ENCODE measurements at regions not wholly inside any gene's neighbourhood (a gene's known extent, or its start where the extent isn't known, plus 50 kb on each side); places are given as distances from the start of the nearest gene placed in this dataset.

DNA sequence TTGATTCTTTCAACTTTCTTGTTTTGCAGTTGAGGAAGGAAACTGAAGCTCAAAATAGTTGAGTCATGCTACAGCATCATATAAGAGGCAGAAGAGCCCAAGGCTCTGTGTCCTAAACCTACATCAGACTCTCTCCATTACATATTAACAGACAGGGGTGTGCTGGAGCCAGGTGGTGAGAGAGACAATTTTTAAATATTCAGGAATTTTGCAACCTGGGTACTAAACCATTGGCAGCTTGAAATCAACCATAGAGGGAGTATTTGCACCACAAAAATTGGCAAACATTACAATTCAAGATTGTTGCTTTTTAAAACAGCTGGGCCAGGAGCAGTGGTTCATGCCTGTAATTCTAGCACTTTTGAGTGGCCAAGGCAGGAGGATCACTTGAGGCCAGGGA lies 65.8 kb upstream of the SOX4 start:
- TF ChIP-seq EZH2 (IDR thresholded peaks at IDR 0.05; ENCODE audit: insufficient read depth, low read length): no peak
- TF ChIP-seq, protein P1, sequence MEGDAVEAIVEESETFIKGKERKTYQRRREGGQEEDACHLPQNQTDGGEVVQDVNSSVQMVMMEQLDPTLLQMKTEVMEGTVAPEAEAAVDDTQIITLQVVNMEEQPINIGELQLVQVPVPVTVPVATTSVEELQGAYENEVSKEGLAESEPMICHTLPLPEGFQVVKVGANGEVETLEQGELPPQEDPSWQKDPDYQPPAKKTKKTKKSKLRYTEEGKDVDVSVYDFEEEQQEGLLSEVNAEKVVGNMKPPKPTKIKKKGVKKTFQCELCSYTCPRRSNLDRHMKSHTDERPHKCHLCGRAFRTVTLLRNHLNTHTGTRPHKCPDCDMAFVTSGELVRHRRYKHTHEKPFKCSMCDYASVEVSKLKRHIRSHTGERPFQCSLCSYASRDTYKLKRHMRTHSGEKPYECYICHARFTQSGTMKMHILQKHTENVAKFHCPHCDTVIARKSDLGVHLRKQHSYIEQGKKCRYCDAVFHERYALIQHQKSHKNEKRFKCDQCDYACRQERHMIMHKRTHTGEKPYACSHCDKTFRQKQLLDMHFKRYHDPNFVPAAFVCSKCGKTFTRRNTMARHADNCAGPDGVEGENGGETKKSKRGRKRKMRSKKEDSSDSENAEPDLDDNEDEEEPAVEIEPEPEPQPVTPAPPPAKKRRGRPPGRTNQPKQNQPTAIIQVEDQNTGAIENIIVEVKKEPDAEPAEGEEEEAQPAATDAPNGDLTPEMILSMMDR (IDR thresholded peaks at IDR 0.05; ENCODE audit: insufficient read depth, low read depth, low read length): no peak

Data from astrocyte (in vitro differentiated cells and primary cell).